Upper lobe of right lung (tissue), 1 donor: ENCODE measurements at regions not wholly inside any gene's neighbourhood (a gene's known extent, or its start where the extent isn't known, plus 50 kb on each side); places are given as distances from the start of the nearest gene placed in this dataset.

Experiments used
- ATAC-seq: fragments of 200-7000 bp; cut with Tn5 transposase; one replicate; pipeline ENCODE4 v1.9.1; 2020; ENCODE audit warnings: mild to moderate bottlenecking, moderate library complexity
- DNase-seq: peaks from one replicate; pipeline ENCODE4 v3.0.0-alpha.2; 2020
- H3K27ac ChIP-seq: fragments of 200-600 bp; one replicate; pipeline ENCODE4 v1.8.0; 2022
- H3K27me3 ChIP-seq: fragments of 200-600 bp; one replicate; pipeline ENCODE4 v1.8.0; 2022; ENCODE audit warnings: mild to moderate bottlenecking
- H3K36me3 ChIP-seq: fragments of 200-600 bp; one replicate; pipeline ENCODE4 v1.8.0; 2022
- H3K4me1 ChIP-seq: fragments of 200-600 bp; one replicate; pipeline ENCODE4 v1.8.0; 2022
- H3K4me3 ChIP-seq: fragments of 200-600 bp; one replicate; pipeline ENCODE4 v1.8.0; 2022; ENCODE audit warnings: mild to moderate bottlenecking
- H3K9me3 ChIP-seq: fragments of 200-600 bp; one replicate; pipeline ENCODE4 v1.8.0; 2022
- intact Hi-C: fragments of 100-400 bp; cut with DNase I; formaldehyde crosslinking; loops from one replicate; pipeline ENCODE4 v1.11.0; 2022
- TF ChIP-seq, protein P1 (sequence below): fragments of 200-600 bp; IDR thresholded peaks from one replicate; pipeline ENCODE4 v1.8.0; 2022; ENCODE audit warnings: antibody characterized with exemption
- donor health status: DM: no; HTN: yes; CAD: no; lungs with severe emphysema.

DNA sequence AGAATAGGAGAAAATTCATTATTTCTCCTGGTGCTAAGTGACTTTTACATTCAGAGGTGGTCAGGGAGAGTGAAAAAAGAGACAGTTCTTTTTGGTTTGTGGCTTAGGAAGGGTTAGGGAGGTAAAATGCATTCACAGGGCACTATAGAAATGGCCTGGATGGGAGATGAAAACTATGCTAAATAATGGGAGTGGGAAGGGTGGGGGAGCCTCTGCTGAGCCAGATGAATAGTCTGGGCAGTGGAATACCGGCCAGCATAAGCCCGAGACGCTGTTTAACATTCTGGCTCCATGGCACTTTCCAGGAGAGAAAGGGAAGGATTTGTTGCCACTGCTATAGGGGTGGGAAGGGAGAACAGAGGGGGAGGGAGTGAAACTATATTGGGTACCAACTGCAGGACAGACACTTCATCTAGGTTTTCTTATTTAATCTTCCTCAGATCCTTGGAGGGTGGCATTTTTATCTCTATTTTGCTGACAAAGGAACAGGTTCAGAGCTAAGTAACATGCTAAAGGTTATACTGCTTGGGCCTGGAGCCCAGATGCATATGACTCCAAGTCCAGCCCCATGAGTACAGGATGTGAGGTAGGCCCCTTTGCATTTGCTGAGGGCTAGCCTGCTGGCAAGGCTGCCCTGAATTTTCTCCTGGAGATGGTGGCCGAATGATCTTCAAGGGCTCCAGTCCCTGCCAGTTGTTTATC lies 372.4 kb downstream of the CCSER2 start:
- ATAC-seq (no peak), DNase-seq (no peak)
- intact Hi-C loops, result no loop called here
- Histone ChIP-seq H3K4me3 (no peak overlapping the region), H3K36me3 (no peaks in the 10 kb centered on the region), H3K4me1 (no peaks in the 10 kb centered on the region), H3K27ac (no peak overlapping the region), H3K9me3 (no peaks in the 10 kb centered on the region), H3K27me3 (no peaks in the 10 kb centered on the region)
- TF ChIP-seq, protein P1, sequence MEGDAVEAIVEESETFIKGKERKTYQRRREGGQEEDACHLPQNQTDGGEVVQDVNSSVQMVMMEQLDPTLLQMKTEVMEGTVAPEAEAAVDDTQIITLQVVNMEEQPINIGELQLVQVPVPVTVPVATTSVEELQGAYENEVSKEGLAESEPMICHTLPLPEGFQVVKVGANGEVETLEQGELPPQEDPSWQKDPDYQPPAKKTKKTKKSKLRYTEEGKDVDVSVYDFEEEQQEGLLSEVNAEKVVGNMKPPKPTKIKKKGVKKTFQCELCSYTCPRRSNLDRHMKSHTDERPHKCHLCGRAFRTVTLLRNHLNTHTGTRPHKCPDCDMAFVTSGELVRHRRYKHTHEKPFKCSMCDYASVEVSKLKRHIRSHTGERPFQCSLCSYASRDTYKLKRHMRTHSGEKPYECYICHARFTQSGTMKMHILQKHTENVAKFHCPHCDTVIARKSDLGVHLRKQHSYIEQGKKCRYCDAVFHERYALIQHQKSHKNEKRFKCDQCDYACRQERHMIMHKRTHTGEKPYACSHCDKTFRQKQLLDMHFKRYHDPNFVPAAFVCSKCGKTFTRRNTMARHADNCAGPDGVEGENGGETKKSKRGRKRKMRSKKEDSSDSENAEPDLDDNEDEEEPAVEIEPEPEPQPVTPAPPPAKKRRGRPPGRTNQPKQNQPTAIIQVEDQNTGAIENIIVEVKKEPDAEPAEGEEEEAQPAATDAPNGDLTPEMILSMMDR, result no peak

DNA sequence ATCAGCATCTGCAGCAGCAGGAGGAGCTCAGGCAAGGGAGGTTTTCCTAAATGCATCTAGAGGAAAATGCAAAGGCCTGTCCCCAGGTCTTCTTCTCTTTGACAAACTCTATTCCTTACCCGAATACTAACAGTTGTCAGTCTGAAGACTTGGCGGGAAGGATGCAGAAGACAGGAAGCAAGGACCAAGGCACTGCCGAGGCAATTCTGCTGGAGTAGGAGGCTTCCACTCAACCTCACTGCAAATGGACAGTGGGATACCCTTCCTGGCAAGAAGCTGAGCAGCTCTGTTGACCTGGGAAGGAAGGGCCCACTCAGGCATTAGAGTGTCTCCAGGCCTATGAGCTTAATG lies 373.0 kb downstream of the CCSER2 start:
- Histone ChIP-seq H3K9me3 (no peaks in the 10 kb centered on the region), H3K4me1 (no peaks in the 10 kb centered on the region), H3K27me3 (no peaks in the 10 kb centered on the region), H3K36me3 (no peaks in the 10 kb centered on the region), H3K27ac (no peak overlapping the region), H3K4me3 (no peak overlapping the region)
- intact Hi-C loops, result no loop called here
- ATAC-seq (no peak), DNase-seq (no peak)
- TF ChIP-seq, protein P1, result no peak

DNA sequence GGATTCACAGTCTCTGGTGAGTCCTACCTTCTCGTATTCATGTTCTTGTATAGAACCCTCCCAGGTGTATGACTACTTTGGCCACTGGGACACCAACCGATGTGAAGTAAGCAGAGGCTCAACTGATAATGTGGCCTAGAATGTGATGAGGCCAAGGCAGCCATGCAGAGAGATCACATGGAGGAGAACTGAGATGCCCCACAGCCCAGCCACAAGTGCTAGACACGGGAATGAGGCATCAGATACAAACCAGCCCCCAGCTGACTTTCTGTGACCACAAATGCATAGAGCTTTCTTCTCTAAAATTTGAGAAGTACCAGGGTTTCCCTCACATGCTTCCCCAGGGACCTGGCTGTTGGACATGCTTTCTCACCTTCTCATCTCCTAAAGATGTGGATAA lies 375.7 kb downstream of the CCSER2 start:
- TF ChIP-seq, protein P1, result no peak
- no peaks in the 10 kb centered on the region for H3K36me3 ChIP-seq
- no peaks in the 10 kb centered on the region for H3K4me1 ChIP-seq
- H3K9me3 ChIP-seq, result no peaks in the 10 kb centered on the region
- ATAC-seq, result no peak
- no peak overlapping the region for H3K27ac ChIP-seq
- DNase-seq, result no peak
- intact Hi-C loops, result no loop called here
- H3K4me3 ChIP-seq, result no peak overlapping the region
- no peaks in the 10 kb centered on the region for H3K27me3 ChIP-seq

DNA sequence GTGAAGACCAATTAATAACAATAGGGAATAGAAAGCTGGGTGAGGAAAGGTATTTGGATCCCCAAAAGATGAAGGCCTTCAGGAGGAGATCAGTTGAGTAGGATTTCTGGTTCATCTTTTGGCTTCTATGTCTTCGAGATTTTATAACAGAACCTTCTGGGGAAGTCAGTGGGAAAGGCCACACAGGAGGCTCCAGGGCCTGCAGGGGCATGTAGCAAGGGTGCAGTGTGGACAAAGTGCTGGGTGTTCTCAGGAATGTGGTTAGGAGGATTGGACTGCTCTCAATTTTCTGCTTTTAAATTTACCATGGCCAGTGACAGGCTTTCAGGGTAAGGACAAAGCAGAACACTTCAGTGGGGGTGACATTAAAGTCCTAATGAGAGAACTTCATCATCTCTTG lies 378.0 kb downstream of the CCSER2 start:
- TF ChIP-seq, protein P1, result no peak
- ATAC-seq, result no peak

DNA sequence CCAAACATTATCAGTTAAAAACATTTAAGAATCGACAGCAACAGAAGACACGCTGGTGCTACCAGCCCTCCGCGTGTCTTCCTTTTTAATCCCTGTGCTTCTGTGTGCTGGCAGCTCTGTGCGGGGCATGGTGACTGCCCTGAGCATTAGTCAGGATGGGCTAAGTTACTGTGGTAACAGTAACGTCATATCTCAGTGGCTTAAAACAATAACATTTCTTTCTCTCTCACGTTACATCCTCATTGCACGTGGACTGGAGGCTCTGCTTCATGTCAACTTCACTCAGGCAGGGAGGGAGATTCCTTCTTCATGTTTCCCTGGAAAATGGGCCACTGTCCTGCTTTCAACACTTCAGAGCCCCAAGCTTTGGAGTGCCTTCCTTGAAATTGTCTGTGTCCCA lies 378.5 kb downstream of the CCSER2 start:
- intact Hi-C loops, result no loop called here
- TF ChIP-seq, protein P1, result no peak
- no peaks in the 10 kb centered on the region for H3K27me3 ChIP-seq
- H3K36me3 ChIP-seq, result no peaks in the 10 kb centered on the region
- ATAC-seq (no peak), DNase-seq (no peak)
- H3K4me1 ChIP-seq, result no peaks in the 10 kb centered on the region
- no peaks in the 10 kb centered on the region for H3K9me3 ChIP-seq
- no peak overlapping the region for H3K4me3 ChIP-seq
- H3K27ac ChIP-seq, result no peak overlapping the region

More for the DNA sequence above, 378.0 kb downstream of the CCSER2 start:
- no peaks in the 10 kb centered on the region for H3K9me3 ChIP-seq
- H3K36me3 ChIP-seq, result no peaks in the 10 kb centered on the region
- no peaks in the 10 kb centered on the region for H3K4me1 ChIP-seq
- DNase-seq, result no peak
- no peak overlapping the region for H3K27ac ChIP-seq
- no peaks in the 10 kb centered on the region for H3K27me3 ChIP-seq
- no peak overlapping the region for H3K4me3 ChIP-seq
- intact Hi-C loops, result no loop called here

DNA sequence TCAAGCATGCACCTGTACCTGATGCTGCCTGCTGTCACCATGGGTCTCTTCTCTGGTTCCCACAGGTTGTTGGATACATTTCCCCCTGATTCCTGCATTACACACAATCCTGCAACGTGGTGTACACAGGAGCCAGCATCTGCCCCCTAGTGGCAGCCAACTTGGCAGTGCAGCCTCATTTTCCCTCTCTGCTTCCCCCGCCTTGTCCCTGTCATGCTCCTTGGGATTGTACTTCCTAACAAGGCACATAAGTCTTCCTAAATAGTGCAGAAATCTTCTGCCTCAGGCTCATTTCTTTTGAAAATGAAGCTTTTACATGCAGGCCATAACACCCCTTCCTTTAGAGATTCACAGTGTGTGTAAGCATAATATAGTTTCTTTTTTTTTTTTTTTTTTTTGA lies 387.5 kb downstream of the CCSER2 start:
- no peaks in the 10 kb centered on the region for H3K9me3 ChIP-seq
- no peaks in the 10 kb centered on the region for H3K4me1 ChIP-seq
- ATAC-seq (peak; percentile 82), DNase-seq (no peak)
- intact Hi-C loops, result no loop called here
- no peaks in the 10 kb centered on the region for H3K27me3 ChIP-seq
- no peak overlapping the region for H3K4me3 ChIP-seq
- no peak overlapping the region for H3K27ac ChIP-seq
- TF ChIP-seq, protein P1, result peak; percentile 45
- no peaks in the 10 kb centered on the region for H3K36me3 ChIP-seq
